HEK293T (cell line): ENCODE measurements at regions not wholly inside any gene's neighbourhood (a gene's known extent, or its start where the extent isn't known, plus 50 kb on each side); places are given as distances from the start of the nearest gene placed in this dataset.

Experiments used
- BHLHE40 ChIP-seq: fragments of 450-650 bp; IDR thresholded peaks from 2 replicates; pipeline ENCODE4 v1.6.1; 2016; ENCODE audit warnings: mild to moderate bottlenecking, moderate library complexity, borderline replicate concordance
- ELF4 ChIP-seq: fragments of 450-650 bp; IDR thresholded peaks from 2 replicates; pipeline ENCODE4 v1.6.1; 2017; ENCODE audit warnings: antibody characterized with exemption
- FOXA1 ChIP-seq: fragments of 450-650 bp; IDR thresholded peaks from 2 replicates; pipeline ENCODE4 v1.6.1; 2016; ENCODE audit warnings: mild to moderate bottlenecking
- FOXK2 ChIP-seq: fragments of 450-650 bp; IDR thresholded peaks from 2 replicates; pipeline ENCODE4 v1.6.1; 2016; ENCODE audit warnings: mild to moderate bottlenecking
- FOXM1 ChIP-seq: fragments of 450-650 bp; IDR thresholded peaks from 2 replicates; pipeline ENCODE4 v1.6.1; 2017; ENCODE audit warnings: mild to moderate bottlenecking, borderline replicate concordance
- HDGF ChIP-seq: fragments of 450-650 bp; IDR thresholded peaks from 2 replicates; pipeline ENCODE4 v1.6.1; 2017; ENCODE audit warnings: antibody characterized with exemption, borderline replicate concordance
- L3MBTL2 ChIP-seq: fragments of 450-650 bp; conservative IDR thresholded peaks from 2 replicates; pipeline ENCODE4 v1.6.1; 2016; ENCODE audit warnings: mild to moderate bottlenecking
- LEF1 ChIP-seq: fragments of 450-650 bp; IDR thresholded peaks from 2 replicates; pipeline ENCODE4 v1.6.1; 2017; ENCODE audit warnings: mild to moderate bottlenecking, borderline replicate concordance
- NFRKB ChIP-seq: fragments of 450-650 bp; IDR thresholded peaks from 2 replicates; pipeline ENCODE4 v1.6.1; 2016; ENCODE audit warnings: mild to moderate bottlenecking, moderate library complexity
- PKNOX1 ChIP-seq: fragments of 450-650 bp; IDR thresholded peaks from 2 replicates; pipeline ENCODE4 v1.6.1; 2016
- SP1 ChIP-seq: fragments of 450-650 bp; IDR thresholded peaks from 2 replicates; pipeline ENCODE4 v1.6.1; 2017
- SUZ12 ChIP-seq: fragments of 450-650 bp; IDR thresholded peaks from 2 replicates; pipeline ENCODE4 v1.6.1; 2016; ENCODE audit warnings: mild to moderate bottlenecking
- TARDBP ChIP-seq: fragments of 450-650 bp; IDR thresholded peaks from 2 replicates; pipeline ENCODE4 v1.6.1; 2016
- ZNF384 ChIP-seq: fragments of 450-650 bp; IDR thresholded peaks from 2 replicates; pipeline ENCODE4 v1.6.1; 2016

GRCh38 chr18:24586662-24587360 is 126.4 kb downstream of the HRH4 start:
- TF ChIP-seq FOXK2 (no peak), NFRKB (no peak), ZNF384 (no peak), SP1 (no peak), BHLHE40 (no peak), ELF4 (no peak), SUZ12 (no peak), TARDBP (no peak), HDGF (no peak), FOXM1 (no peak), L3MBTL2 (no peak), LEF1 (no peak), PKNOX1 (no peak), FOXA1 (no peak)
